ENCODE measurements at regions not wholly inside any gene's neighbourhood (a gene's known extent, or its start where the extent isn't known, plus 50 kb on each side); places are given as distances from the start of the nearest gene placed in this dataset.
"Not testable (repeated sequence)": the region's sequence is repeated elsewhere in the genome, so short reads cannot be mapped to it uniquely, and the experiment has no call there.

DNA sequence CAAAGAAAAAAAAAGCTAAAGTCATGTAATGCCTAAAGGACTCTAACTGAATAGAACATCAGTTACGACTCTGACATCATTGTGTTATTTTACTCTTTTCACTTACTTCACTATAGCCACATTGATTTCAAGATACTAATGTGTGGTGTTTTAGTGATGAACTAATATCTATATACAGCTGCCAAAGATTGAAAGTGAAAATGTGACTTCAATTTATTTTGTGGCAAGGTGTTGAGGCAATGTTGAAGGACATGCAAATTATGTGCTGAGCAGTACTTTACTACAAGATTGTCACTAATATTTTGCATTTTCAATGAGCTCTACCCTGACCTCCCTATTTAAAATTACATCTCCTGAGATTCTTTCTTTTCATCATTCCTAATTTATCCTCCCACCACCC, 1911.9 kb upstream of the PCDH20 start:
- no peak for DNase-seq

DNA sequence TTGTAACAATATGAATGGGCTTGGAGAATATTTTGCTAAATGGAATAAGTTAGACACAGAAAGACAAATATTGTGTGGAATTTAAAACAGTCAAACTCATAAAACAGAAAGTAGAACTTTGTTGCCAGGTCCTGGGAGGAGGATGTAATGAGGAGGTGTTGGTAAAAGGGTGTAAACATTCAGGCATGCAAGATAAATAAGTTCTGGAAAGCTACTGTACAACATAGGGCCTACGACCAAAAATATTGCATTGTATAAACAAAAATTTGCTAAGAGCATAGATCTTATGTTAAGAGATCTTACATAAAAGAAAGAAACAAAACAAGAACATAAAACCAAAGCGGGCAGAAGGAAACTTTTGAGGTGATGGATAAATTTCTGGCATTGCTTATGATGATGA, 1907.8 kb upstream of the PCDH20 start:
- DNase-seq: no peak

DNA sequence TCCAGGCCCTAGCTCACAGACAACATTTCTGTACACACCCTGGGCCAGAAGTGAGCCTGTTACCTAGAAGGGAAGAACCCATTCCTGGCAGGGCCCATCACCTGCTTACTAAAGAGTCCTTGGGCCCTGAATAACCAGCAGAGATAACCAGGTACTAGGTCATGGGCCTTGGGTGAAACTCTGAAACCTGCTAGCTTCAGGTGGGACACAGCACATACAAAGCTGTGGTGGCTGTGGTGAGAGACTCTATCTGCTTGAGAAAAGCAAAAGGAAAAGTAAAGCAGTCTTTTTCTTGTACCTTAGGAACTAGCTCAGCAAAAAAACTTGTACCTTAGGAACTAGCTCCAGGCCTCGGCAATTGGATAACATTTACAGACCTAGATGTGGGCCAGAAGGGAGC, 1895.9 kb upstream of the PCDH20 start:
- no peak for DNase-seq

DNA sequence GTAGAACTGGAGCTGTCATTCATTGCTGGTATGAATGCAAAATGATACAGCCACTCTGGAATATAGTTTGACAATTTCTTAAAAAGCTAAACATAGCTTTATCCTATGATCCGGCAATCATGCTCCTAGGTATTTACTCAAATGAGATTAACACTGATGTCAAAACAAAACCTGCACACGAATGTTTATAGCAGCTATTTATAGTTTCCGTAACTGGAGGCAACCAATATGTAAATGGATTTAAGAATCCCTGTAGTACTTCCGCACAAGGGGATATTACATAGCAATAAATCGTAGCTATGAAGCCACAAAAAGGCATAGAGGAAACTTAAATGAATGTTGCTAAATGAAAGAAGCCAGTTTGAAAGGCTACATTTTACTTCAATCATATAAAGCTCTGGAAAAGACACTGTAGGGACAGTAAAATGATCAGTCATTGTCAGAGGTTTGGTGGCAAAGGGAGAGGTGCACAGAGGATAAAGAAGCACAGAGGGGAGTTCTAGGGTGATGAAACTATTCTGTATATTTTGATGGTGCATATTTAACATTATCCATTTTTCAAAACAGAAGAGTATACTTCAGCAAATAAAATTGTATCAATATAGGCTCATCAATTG, 1893.0 kb upstream of the PCDH20 start:
- no peak for DNase-seq

DNA sequence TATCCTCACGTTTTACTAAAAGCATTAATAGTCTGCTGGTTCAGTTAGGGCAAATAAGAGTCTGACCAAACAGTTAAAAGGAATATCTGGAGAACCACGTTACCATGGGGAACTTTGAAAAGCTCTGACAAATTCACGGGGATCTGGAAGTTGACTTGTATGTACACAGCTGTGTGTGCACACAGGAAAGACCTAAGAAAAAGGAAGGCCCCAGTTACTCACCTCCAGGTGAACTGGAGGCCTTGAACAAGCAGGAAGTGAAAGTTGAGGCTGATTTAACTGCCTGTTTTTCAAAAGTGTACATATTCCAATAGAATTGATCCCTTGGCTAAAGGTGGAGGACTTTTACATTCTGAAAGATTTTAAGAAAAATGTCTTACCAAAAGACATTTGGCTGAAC, 1891.6 kb upstream of the PCDH20 start:
- DNase-seq: no peak

DNA sequence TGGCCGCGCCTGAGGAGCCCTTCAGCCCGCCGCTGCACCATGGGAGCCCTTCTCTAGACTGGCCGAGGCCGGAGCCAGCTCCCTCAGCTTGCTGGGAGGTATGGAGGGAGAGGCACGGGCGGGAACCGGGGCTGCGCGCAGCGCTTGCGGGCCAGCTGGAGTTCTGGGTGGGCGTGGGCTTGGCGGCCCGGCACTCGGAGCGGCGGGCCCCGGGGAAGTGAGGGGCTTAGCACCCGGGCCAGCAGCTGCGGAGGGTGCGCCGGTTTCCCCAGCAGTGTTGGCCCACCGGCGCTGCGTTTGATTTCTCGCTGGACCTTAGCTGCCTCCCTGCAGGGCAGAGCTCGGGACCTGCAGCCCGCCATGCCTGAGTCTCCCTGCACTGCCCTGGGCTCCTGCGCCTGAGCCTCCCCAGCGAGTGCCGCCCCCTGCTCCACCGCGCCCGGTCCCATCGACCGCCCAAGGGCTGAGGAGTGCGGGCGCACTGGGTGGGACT, 1890.0 kb upstream of the PCDH20 start:
- no peak for DNase-seq

DNA sequence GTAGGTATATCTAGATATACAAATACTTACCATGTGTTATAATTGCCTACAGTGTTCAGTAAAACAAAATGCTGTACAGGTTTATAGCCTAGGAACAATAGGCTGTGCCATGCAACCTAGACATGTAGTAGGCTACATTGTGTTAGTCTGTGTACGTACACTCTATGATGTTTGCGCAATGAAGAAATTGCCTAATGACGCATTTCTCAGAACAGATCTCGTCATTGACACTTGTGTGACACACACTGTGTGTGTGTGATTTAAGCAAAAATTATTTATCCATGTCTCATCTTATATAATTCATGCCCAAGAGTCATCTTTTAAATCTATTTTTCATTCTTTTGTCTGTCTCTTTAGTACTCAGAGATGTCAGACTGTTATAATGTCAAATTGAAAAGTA, 1888.8 kb upstream of the PCDH20 start:
- no peak for DNase-seq

DNA sequence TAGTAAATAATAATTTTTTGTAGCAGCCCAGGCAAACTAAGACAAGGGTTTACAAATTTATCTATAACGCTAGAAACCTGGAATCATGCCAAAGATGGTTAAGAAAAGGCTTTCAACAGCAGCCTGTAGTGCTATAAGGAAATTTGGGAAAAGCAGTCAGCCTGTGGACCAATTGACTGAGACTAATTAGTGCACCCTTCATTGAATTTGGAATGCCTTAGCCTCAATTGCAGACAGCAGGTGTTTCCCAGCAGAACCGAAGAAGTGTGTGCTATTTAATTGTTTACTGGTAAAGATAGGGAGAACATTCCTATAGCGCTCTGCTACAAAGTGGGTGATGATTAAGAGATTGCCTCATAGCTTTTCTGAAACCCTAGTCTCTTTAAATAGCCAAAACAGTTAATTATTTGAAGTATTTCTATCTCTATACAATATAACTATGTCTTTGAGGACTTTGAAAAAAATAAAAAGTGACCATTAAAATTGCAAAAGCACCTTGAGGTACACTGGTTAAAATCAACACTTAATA, 1884.3 kb upstream of the PCDH20 start:
- no peak for DNase-seq

DNA sequence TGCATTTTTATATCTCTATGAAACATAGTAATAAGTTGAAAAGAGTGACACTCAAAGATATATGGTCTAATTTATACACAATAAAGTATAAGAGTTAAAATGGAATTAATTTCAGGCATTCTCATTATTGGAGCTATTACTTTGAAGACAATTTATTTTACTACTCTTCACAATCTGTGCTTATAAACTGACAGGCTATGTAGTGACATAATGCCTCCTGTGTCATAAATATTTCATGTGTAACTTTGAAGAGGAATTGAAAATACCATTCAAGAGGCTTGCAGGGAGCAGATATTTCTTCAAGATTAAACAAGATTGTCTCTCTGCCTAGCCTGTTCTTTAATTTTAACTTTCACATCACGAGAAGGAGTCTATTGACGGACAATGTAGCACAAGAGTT, 1881.5 kb upstream of the PCDH20 start:
- DNase-seq: no peak

DNA sequence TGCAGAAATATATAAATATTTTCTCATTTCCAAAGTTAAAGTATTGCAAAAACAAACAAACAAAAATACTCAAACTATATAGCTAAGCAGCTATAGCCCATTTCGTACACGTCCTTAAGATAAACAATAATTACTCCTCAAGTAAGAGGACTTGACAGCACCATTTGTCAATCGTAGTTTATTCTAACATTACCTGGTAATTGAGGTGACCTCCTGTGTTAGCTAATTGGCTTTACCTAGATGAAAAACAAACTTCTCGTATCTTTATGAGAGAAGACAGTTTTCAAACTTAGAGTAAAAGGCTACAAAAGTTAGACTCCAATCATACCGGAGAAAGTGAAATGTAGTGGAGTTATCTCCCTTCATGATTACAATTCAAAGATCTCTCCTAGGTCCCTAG, 1876.1 kb upstream of the PCDH20 start:
- no peak for DNase-seq

DNA sequence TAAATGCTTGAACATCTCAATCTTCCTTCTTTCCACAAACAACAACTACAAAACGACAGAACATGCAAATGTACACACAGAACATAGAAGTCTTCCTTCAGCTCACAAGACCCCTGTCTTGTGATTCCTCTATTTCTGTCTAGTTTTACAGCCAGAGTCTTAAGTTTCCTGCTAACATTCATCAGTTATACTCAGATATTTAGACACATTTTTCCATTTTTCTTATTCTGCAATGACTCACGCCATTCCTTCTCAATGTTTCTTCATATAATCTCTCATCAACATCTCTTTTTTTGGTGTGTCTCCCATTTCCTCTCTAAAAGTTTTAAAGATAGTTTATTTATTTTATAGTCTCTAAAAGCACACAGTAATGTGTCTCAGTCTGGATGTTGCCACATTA, 1872.9 kb upstream of the PCDH20 start:
- DNase-seq: no peak

DNA sequence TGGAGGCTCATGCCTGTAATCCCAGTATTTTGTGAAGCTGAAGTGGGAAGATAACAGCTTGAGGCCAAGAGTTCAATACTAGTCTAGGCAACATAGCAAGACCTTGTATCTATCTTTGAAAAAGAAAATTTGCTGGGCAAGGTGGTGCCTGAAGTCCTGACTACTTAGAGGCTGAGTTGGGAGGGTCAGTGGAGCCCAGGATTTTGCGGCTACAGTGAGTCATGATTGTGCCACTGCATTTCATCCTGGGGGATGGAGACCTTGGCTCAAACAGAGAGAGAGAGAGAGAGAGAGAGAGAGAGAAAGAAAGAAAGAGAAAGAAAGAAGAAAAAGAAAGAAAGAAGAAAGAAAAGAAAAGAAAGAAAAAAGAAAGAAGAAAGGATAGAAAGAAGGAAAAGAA, 1872.3 kb upstream of the PCDH20 start:
- DNase-seq: no peak

DNA sequence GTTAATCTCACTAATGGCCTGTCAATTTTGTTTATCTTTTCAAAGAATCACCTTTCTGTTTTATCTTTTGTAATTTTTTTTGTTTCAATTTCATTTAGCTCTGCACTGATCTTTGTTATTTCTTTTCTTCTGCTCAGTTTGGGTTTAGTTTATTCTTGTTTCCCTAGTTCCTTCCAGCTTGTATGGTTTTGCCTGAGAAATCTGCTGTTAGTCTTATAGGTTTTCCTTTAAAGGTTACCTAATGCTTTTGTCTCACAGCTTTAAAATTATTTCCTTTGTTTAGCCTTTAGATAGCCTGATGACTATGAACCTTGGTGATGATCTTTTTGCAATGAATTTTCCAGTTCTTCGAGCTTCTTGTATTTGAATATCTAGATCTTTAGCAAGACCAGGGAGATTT, 1869.8 kb upstream of the PCDH20 start:
- DNase-seq: no peak

DNA sequence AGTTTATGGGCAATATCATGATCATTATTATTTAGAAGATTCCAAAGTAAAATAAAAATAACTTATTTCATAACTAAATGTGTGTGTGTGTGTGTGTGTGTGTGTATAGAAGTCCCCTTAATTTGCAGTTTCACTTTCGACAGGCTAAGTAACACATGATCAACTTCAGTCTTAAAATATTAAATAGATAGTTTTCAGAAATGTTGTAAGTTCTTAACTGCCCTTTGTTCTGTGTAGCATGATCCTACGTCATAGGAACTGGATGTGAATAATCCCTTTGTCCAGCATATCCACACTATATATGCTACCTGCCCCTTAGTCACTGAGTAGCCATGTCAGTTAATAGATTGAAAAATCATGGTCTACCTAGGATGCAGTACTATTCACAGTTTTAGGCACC, 1863.5 kb upstream of the PCDH20 start:
- no peak for DNase-seq

DNA sequence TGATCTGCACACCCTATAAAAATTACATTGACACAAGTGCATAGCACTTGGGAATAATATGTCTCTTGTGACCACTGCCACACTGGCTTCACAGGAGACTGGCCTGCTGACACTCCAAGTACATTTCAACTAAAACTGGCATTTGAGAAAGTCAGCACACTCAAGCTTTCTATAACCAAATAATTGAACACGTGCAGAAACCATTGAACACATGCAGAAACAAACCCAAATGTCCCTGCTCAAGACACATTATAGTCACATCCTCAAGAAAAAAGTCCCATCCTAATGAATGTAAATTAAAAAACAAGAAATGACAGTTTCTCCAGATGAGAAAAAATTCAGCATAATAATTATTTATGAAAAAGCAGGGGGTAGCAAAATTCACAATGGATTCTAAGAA, 1859.1 kb upstream of the PCDH20 start:
- DNase-seq: no peak

DNA sequence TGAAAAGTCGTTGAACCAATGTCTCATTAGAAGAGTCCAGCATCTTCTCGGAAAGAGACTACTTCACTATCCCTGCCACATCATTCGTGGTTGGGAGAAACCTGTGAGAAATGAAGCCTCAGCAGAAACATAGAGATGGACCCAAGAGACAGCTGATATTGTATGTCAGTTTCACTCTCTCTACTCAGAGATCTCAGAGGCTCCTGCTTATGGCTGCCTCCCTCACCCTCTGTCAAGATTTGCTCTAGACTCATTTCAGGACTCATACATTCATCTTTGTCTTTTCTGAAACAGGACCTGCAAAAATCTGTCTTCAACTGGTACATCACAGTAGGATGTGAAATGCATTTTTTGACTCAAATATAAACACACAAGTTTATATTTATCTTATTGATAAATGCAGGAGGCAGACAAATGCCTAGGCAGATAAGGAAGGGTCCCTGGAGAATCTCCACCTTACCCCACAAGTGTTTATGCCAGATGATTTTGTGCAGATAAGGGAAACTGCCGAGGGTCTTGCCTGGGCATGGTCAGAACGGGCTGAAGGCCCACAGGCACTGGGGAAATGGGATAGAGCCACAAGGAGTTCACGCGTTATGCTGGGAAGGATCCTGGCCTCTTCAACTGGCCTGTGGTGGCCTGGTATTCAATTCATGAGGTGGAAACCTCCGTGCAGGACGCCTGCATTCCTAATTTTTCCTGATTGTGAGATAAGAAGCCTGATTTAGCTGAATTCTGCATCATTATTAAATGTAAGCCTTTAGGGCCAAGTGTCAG, 1834.0 kb upstream of the PCDH20 start:
- no peak for DNase-seq

DNA sequence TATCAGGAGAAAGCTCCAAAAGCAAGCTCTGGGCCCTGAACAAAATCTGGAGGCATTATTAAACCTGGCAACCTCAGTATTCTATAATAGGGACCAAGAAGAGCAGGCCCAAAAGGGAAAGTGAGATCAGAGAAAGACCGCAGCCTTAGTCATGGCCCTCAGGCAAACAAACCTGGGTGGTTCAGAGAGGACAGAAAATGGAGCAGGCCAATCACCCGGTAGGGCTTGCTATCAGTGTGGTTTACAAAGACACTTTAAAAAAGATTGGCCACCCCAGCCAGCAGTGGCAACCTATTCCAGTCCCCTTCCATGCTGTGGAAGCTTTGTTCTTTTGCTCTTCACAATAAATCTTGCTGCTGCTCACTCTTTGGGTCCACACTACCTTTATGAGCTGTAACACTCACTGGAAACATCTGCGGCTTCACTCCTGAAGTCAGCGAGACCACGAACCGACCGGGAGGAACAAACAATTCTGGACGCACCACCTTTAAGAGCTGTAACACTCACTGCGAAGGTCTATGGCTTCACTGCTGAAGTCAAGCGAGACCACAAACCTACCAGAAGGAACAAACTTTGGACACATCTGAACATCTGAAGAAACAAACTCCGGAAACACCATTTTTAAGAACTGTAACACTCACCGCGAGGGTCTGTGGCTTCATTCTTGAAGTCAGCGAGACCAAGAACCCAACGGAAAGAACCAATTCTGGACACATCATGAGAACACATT, 1821.2 kb upstream of the PCDH20 start:
- not testable (repeated sequence) for DNase-seq

DNA sequence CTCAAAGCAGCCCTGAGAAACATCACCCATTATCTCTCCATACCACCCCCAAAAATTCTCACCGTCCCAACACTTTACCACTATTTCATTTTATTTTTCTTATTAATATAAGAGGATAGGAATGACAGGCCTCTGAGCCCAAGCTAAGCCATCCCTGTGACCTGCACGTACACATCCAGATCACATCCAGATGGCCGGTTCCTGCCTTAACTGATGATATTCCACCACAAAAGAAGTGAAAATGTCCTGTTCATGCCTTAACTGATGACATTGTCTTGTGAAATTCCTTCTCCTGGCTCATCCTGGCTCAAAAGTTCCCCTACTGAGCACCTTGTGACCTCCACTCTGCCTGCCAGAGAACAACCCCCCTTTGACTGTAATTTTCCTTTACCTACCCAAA, 1802.9 kb upstream of the PCDH20 start:
- DNase-seq: not testable (repeated sequence)

DNA sequence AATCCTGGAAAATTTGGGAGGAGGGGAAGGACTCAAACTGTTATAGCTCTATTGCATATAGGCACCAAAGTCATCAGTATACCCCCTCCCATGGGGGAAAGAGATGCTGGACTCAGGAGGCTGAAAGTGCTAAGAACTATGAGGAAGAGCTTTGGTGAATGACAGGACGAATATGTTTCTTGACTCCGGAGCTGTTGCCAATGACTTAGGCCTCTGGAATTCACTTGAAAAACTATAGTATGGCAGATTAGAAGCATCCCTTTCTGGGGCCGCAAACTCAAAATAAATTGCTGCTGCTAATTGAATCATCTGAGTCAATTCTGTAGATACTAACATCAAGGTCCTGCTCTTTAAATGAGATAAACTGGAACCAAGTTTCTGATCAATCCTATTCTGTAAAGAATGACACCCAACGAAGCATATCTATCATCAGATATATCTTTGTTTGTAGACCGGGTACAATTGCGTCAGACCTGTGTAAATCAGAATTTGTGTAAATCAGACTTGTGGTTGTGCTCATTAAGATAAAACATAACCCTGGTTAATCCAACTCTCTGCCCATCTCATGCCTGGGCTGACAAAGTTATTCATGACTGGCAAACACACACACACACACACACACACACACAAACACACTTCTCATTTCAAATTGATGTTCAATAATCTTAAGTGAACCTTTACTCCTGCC, 1793.8 kb upstream of the PCDH20 start:
- no peak for DNase-seq

DNA sequence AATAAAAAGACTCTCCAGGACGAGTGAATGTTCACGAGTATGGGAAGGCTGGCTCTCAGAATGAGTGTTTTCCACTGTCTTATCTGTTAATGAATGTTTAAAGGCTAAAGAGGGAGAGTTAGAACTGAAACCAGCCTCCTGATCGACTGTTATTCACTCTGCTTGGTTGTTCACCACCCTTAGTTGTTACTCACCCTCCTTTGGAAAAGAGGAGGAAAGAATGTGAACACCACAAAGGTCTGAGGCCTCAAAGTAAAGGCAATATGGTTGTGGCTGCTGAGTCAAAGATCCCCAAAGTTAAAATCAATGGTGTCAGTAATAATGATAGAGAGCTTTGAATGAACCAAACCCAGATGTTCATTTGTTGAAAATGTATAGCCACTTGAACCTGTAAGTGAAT, 1793.2 kb upstream of the PCDH20 start:
- no peak for DNase-seq

DNA sequence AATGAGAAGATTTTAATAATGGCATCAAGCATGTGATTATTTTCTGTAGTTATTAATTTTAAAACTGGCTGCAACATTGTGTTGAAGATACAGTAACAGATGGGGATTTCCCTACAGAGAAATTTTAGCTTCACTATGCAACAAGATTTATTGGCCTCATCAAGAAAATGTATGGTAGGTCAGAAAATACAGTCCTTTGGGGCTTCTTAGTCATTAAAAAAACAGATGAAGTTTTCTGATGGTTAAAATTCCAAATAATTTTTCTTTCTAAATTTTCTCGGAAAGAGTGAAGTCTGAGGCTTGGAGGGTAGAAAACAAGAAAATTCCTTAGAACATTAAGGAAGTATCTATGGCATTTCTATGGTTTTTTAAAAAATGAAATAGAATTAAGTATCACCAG, 1790.8 kb upstream of the PCDH20 start:
- DNase-seq: no peak

DNA sequence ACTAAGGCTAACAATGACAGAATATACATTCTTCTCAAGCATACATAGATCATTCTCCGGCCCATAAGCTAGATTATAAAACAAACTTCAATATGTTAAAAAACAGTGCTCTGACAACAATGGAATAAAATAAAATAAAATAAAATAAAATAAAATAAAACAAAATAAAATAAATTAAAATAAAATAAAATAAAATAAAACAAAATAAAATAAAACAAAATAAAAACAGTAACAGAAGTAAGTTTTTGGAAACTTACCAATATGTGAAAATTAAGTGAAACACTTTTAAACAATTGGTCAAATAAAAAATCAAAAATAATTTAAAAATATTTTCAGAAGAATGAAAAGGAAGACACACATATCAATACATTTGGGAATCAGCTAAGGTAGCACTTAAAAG, 1785.8 kb upstream of the PCDH20 start:
- no peak for DNase-seq

DNA sequence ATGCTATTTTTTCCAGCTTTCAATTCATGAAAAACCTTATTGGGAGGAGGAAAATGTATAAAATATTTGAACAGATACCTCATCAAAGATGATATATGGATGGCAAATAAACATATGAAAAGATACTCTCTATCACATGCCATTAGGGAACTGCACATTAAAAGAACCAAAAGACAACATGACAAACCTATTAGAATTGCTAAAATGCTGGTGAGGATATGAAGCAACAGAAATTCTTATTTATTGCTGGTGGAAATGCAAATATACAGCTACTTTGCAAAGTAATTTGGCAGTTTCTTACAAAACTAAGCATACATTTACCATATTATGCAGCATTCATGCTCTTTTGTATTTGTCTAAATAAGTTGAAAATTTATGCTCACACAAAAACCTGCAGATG, 1783.9 kb upstream of the PCDH20 start:
- no peak for DNase-seq
